ENCODE measurements at regions not wholly inside any gene's neighbourhood (a gene's known extent, or its start where the extent isn't known, plus 50 kb on each side); places are given as distances from the start of the nearest gene placed in this dataset.
"Not testable (repeated sequence)": the region's sequence is repeated elsewhere in the genome, so short reads cannot be mapped to it uniquely, and the experiment has no call there.

GRCh38 chr2:109727929-109728447 lies 66.1 kb upstream of the RGPD5 start:
- no peaks in the 10 kb centered on the region for H3K4me1 ChIP-seq (ENCODE audit: control insufficient read depth, insufficient read depth, low read length)
- ChIA-PET CTCF (interaction anchor here (1.1 to 4.9 kb wide), 2 partner anchors 8 to 182 kb away, joined by 3 to 18 read pairs; no protein-coding TSS in a partner anchor), POLR2A (no interaction called here)
- H3K9me3 ChIP-seq (ENCODE audit: control insufficient read depth, insufficient read depth, low read depth, low read length): no peaks in the 10 kb centered on the region
- H3K36me3 ChIP-seq (ENCODE audit: control insufficient read depth in 2 of 2, insufficient read depth in 1 of 2, low read length in 2 of 2): no peaks in the 10 kb centered on the region
- no peak for TF ChIP-seq TSHZ1 (tag by site-specific recombination; IDR thresholded peaks at IDR 0.05; ENCODE audit: borderline replicate concordance)
- no peak for TF ChIP-seq ZNF555 (tag by site-specific recombination; conservative IDR thresholded peaks at IDR 0.05)
- no peak for TF ChIP-seq BCL11A (tag by site-specific recombination; IDR thresholded peaks at IDR 0.05; ENCODE audit: low read depth)
- no peak for TF ChIP-seq ZNF704 (tag by site-specific recombination; IDR thresholded peaks at IDR 0.05)
- TF ChIP-seq ZNF23 (tag by site-specific recombination; IDR thresholded peaks at IDR 0.05; ENCODE audit: borderline replicate concordance): no peak
- no peak for TF ChIP-seq ZNF140 (tag by site-specific recombination; IDR thresholded peaks at IDR 0.05)
- TF ChIP-seq ZNF449 (tag by site-specific recombination; IDR thresholded peaks at IDR 0.05): no peak
- no peak for TF ChIP-seq RBAK (tag by site-specific recombination; IDR thresholded peaks at IDR 0.05)
- no peak for TF ChIP-seq ZNF514 (tag by site-specific recombination; IDR thresholded peaks at IDR 0.05)
- TF ChIP-seq GLIS1 (tag by site-specific recombination; IDR thresholded peaks at IDR 0.05): no peak
- no peak for TF ChIP-seq HOXC10 (CRISPR knock-in tag; IDR thresholded peaks at IDR 0.05)
- TF ChIP-seq MYNN (tag by site-specific recombination; IDR thresholded peaks at IDR 0.05; ENCODE audit: borderline replicate concordance): no peak
- TF ChIP-seq ZNF155 (tag by site-specific recombination; IDR thresholded peaks at IDR 0.05): no peak
- TF ChIP-seq TRIM28 (IDR thresholded peaks at IDR 0.05; ENCODE audit: borderline replicate concordance, low read length): no peak
- TF ChIP-seq ZNF670 (tag by site-specific recombination; IDR thresholded peaks at IDR 0.05; ENCODE audit: low read depth): no peak
- TF ChIP-seq ZNF560 (tag by site-specific recombination; IDR thresholded peaks at IDR 0.05; ENCODE audit: borderline replicate concordance): no peak
- TF ChIP-seq GLI2 (tag by site-specific recombination; IDR thresholded peaks at IDR 0.05; ENCODE audit: borderline replicate concordance, low read depth): no peak
- TF ChIP-seq ZXDB (tag by site-specific recombination; IDR thresholded peaks at IDR 0.05): no peak
- TF ChIP-seq ZNF416 (tag by site-specific recombination; IDR thresholded peaks at IDR 0.05): no peak
- TF ChIP-seq ZBTB7A (tag by site-specific recombination; IDR thresholded peaks at IDR 0.05; ENCODE audit: low read depth): no peak
- no peak overlapping the region for H3K4me3 ChIP-seq (ENCODE audit: low read depth, low read length)
- H3K27ac ChIP-seq (ENCODE audit: extremely low read depth, low read depth, low read length): no peak overlapping the region

- H3K4me3 ChIP-seq (ENCODE audit: low read depth, low read length); H3K36me3 ChIP-seq (ENCODE audit: control insufficient read depth in 2 of 2, insufficient read depth in 1 of 2, low read length in 2 of 2); H3K4me1 ChIP-seq (ENCODE audit: control insufficient read depth, insufficient read depth, low read length); POLR2A ChIA-PET; H3K9me3 ChIP-seq (ENCODE audit: control insufficient read depth, insufficient read depth, low read depth, low read length); H3K27ac ChIP-seq (ENCODE audit: extremely low read depth, low read depth, low read length): not testable (repeated sequence)
- CTCF ChIA-PET: interaction anchor here (0.6 to 3.6 kb wide), 6 partner anchors 14 to 193 kb away, joined by 4 to 45 read pairs (median 4); no protein-coding TSS in a partner anchor
These were observed 60.4 kb upstream of the RGPD5 start for GRCh38 chr2:109733746-109734145.

All from HEK293 (cell line).